B cell (primary cell): ENCODE measurements at regions not wholly inside any gene's neighbourhood (a gene's known extent, or its start where the extent isn't known, plus 50 kb on each side); places are given as distances from the start of the nearest gene placed in this dataset.

ENCODE experiments used
- ATAC-seq: fragments of 200-7000 bp; cut with Tn5 transposase; one replicate; pipeline ENCODE4 v1.10.0; 2021; ENCODE audit warnings: low read depth, mild to moderate bottlenecking, moderate number of reproducible peaks, moderate library complexity
- CTCF ChIA-PET: fragments of 350-600 bp; sonication (Branson Sonifier 250); formaldehyde crosslinking; loops from one replicate; lab custom pipeline; 2021; ENCODE audit warnings: antibody characterized with exemption, inconsistent platforms; lab: Charles Lee
- POLR2A ChIA-PET: fragments of 350-600 bp; sonication (Branson Sonifier 250); formaldehyde crosslinking; loops from one replicate; lab custom pipeline; 2021; ENCODE audit warnings: antibody characterized with exemption; lab: Charles Lee
- DNase-seq: peaks from one replicate; pipeline ENCODE4 v3.0.0; 2013
- H2AFZ ChIP-seq: 2 replicates; pipeline ENCODE4 v1.6.1; 2012; ENCODE audit warnings: mild to moderate bottlenecking, low read depth, low read length; ENCODE audit not compliant: insufficient read depth, poor library complexity, severe bottlenecking
- H3K27ac ChIP-seq, 2 donors: 1 replicate in 1 of 2; 2 replicates in 1 of 2; pipeline ENCODE4 v1.5.1; 2012 to 2013; ENCODE audit warnings: low read length in 2 of 2, mild to moderate bottlenecking in 2 of 2, moderate library complexity in 1 of 2
- H3K27me3 ChIP-seq, 4 experiments: fragments of 200-600 bp in 1 of 4; sonication (generic) in 1 of 4; replicated peaks in 1 of 4; 1 replicate in 2 of 4; 2 replicates in 2 of 4; pipeline versions ENCODE4 v1.6.1 to v1.7.0; 2013 to 2016; ENCODE audit warnings: low read length in 3 of 4, mild to moderate bottlenecking in 2 of 4, mixed read lengths in 1 of 4, moderate library complexity in 1 of 4; ENCODE audit not compliant: insufficient read depth in 4 of 4, control insufficient read depth in 3 of 4; ENCODE audit errors: control extremely low read depth in 1 of 4
- H3K36me3 ChIP-seq, 2 experiments: replicated peaks in 1 of 2; 1 replicate in 1 of 2; 2 replicates in 1 of 2; pipeline versions ENCODE4 v1.6.1 to v1.7.1; 2013; ENCODE audit warnings: low read length in 1 of 2; ENCODE audit not compliant: insufficient read depth in 2 of 2, control insufficient read depth in 1 of 2; ENCODE audit errors: control extremely low read depth in 1 of 2, extremely low read depth in 1 of 2
- H3K4me1 ChIP-seq, 2 donors: fragments of 200-600 bp in 1 of 2; sonication (generic) in 1 of 2; 1 replicate in 1 of 2; 2 replicates in 1 of 2; pipeline versions ENCODE4 v1.5.1 to v1.6.1; 2013 to 2017; ENCODE audit warnings: low read length in 2 of 2; ENCODE audit not compliant: control insufficient read depth in 2 of 2, insufficient read depth in 2 of 2
- H3K4me2 ChIP-seq: replicated peaks from 2 replicates; pipeline ENCODE3; 2012; ENCODE audit warnings: mild to moderate bottlenecking, low read depth, low read length; ENCODE audit not compliant: poor library complexity, severe bottlenecking
- H3K4me3 ChIP-seq, 5 experiments: fragments of 200-600 bp in 1 of 5; sonication (generic) in 1 of 5; 1 replicate in 3 of 5; 2 replicates in 2 of 5; pipeline versions ENCODE4 v1.5.1 to v1.7.0; 2011 to 2016; ENCODE audit warnings: low read length in 4 of 5, mild to moderate bottlenecking in 4 of 5, low read depth in 2 of 5, control low read depth in 1 of 5, moderate library complexity in 1 of 5; ENCODE audit not compliant: insufficient read depth in 1 of 5; ENCODE audit errors: control extremely low read depth in 1 of 5, extremely low read depth in 1 of 5
- H3K79me2 ChIP-seq: fragments of 200-600 bp; sonication (generic); one replicate; pipeline ENCODE4 v1.6.0; 2016; ENCODE audit warnings: low read length; ENCODE audit not compliant: control insufficient read depth, insufficient read depth
- H3K9ac ChIP-seq: fragments of 200-600 bp; sonication (generic); 2 replicates; pipeline ENCODE4 v1.6.1; 2017; ENCODE audit warnings: mild to moderate bottlenecking, low read length, moderate library complexity
- H3K9me3 ChIP-seq, 3 donors: one replicate each; pipeline versions ENCODE4 v1.6.1 to v1.7.1; 2013; ENCODE audit warnings: low read length in 2 of 3; ENCODE audit not compliant: control insufficient read depth in 2 of 3, insufficient read depth in 1 of 3; ENCODE audit errors: control extremely low read depth in 1 of 3
- H4K20me1 ChIP-seq: 2 replicates; pipeline ENCODE4 v1.6.0; 2012; ENCODE audit warnings: mild to moderate bottlenecking, low read length; ENCODE audit not compliant: insufficient read depth, control insufficient read depth, poor library complexity, severe bottlenecking
- H3K27ac Mint-ChIP-seq: one replicate; pipeline ENCODE4 v1.8.0; 2021; ENCODE audit warnings: mixed read lengths
- H3K27me3 Mint-ChIP-seq: one replicate; pipeline ENCODE4 v1.8.0; 2021; ENCODE audit warnings: mixed read lengths
- H3K4me1 Mint-ChIP-seq: one replicate; pipeline ENCODE4 v1.8.0; 2021; ENCODE audit warnings: mixed read lengths
- H3K4me3 Mint-ChIP-seq: one replicate; pipeline ENCODE4 v1.8.0; 2021; ENCODE audit warnings: mixed read lengths
- H3K9me3 Mint-ChIP-seq: one replicate; pipeline ENCODE4 v1.8.0; 2022; ENCODE audit warnings: mixed read lengths; ENCODE audit not compliant: insufficient read depth
- CTCF ChIP-seq: fragments of 200-600 bp; IDR thresholded peaks from one replicate; pipeline ENCODE4 v1.8.0; 2022; ENCODE audit warnings: antibody characterized with exemption, mild to moderate bottlenecking
- EZH2 ChIP-seq: IDR thresholded peaks from 2 replicates; pipeline ENCODE4 v1.6.1; 2012; ENCODE audit warnings: borderline replicate concordance, low read depth, mild to moderate bottlenecking, moderate library complexity, low read length; ENCODE audit not compliant: insufficient read depth, poor library complexity, severe bottlenecking
- WGBS: methylation state at CpG from one replicate; pipeline ENCODE4 v1.1.5; 2013; ENCODE audit warnings: missing lambda C conversion rate; ENCODE audit not compliant: insufficient coverage; 5-methylcytosine and 5-hydroxymethylcytosine counted together
- intact Hi-C: fragments of 100-400 bp; cut with micrococcal nuclease; formaldehyde crosslinking; loops from one replicate; pipeline ENCODE4 v1.10.0; 2022

GRCh38 chr9:87389936-87390335 lies 107.7 kb upstream of the DAPK1 start:
- intact Hi-C loops = no loop called here
- no peaks in the 10 kb centered on the region for H3K27me3 ChIP-seq
- no peaks in the 10 kb centered on the region for H3K36me3 ChIP-seq
- no peak for DNase-seq
- TF ChIP-seq EZH2 (no peak), CTCF (no peak)
- H3K9ac ChIP-seq = no peak overlapping the region
- no peaks in the 10 kb centered on the region for H4K20me1 ChIP-seq
- ChIA-PET CTCF (no interaction called here), POLR2A (no interaction called here)
- H3K4me2 ChIP-seq = no peak overlapping the region
- no peaks in the 10 kb centered on the region for H3K79me2 ChIP-seq
- peaks cover 4% of the 10 kb centered on the region for H3K9me3 Mint-ChIP-seq
- H3K27ac Mint-ChIP-seq = no peak overlapping the region
- H3K4me3 Mint-ChIP-seq = no peak overlapping the region
- no peaks in the 10 kb centered on the region for H3K4me1 ChIP-seq
- WGBS = no CpG with 5 or more reads among the region's 3 CpGs
- H3K27ac ChIP-seq = no peak overlapping the region
- peaks cover 0 to 4% (median 0%) of the 10 kb centered on the region in 3 donors for H3K9me3 ChIP-seq
- ATAC-seq = no peak
- no peak overlapping the region for H2AFZ ChIP-seq
- no peaks in the 10 kb centered on the region for H3K4me1 Mint-ChIP-seq
- no peak overlapping the region for H3K4me3 ChIP-seq
- no peaks in the 10 kb centered on the region for H3K27me3 Mint-ChIP-seq

GRCh38 chr9:87390361-87390760 lies 107.3 kb upstream of the DAPK1 start:
- Mint-ChIP-seq H3K9me3 (peaks cover 4% of the 10 kb centered on the region), H3K4me3 (no peak overlapping the region), H3K4me1 (no peaks in the 10 kb centered on the region), H3K27me3 (no peaks in the 10 kb centered on the region), H3K27ac (no peak overlapping the region)
- ChIA-PET CTCF (no interaction called here), POLR2A (no interaction called here)
- no peak for DNase-seq
- intact Hi-C loops = no loop called here
- H3K9me3 ChIP-seq = no peaks in the 10 kb centered on the region
- no peaks in the 10 kb centered on the region for H3K4me1 ChIP-seq
- ATAC-seq = no peak
- H3K4me2 ChIP-seq = no peak overlapping the region
- no peaks in the 10 kb centered on the region for H3K36me3 ChIP-seq
- no peaks in the 10 kb centered on the region for H3K79me2 ChIP-seq
- H3K9ac ChIP-seq = no peak overlapping the region
- WGBS = 45% methylated on average over 2 of the region's 2 CpGs
- TF ChIP-seq EZH2 (no peak), CTCF (no peak)
- no peak overlapping the region for H3K4me3 ChIP-seq
- no peaks in the 10 kb centered on the region for H4K20me1 ChIP-seq
- H3K27ac ChIP-seq = no peak overlapping the region
- H2AFZ ChIP-seq = no peak overlapping the region
- H3K27me3 ChIP-seq = no peaks in the 10 kb centered on the region
